Omental fat pad (tissue), 3 donors: ENCODE measurements at regions not wholly inside any gene's neighbourhood (a gene's known extent, or its start where the extent isn't known, plus 50 kb on each side); places are given as distances from the start of the nearest gene placed in this dataset.

ENCODE experiments used
- ATAC-seq: fragments of 150-250 bp; one replicate; pipeline ENCODE4 v1.9.1; 2016; ENCODE audit warnings: mild to moderate bottlenecking, moderate library complexity; ENCODE audit not compliant: low FRiP score
- DNase-seq: peaks from one replicate; pipeline ENCODE4 v3.0.0-alpha.2; 2019; ENCODE audit warnings: low spot score
- CTCF ChIP-seq, 3 donors: fragments of 450-650 bp; IDR thresholded peaks; one replicate each; pipeline ENCODE4 v1.5.1; 2016 to 2017; ENCODE audit warnings: antibody characterized with exemption in 3 of 3, mild to moderate bottlenecking in 3 of 3, moderate library complexity in 2 of 3

- no peak for ATAC-seq
Measured at GRCh38 chr11:92477686-92478085, 253.1 kb downstream of the FAT3 start.

GRCh38 chr11:92480499-92480898 is 255.9 kb downstream of the FAT3 start:
- TF ChIP-seq CTCF (IDR thresholded peaks at IDR 0.05), result no peak
- DNase-seq (no peak), ATAC-seq (no peak)

More at GRCh38 chr11:92477686-92478085, 253.1 kb downstream of the FAT3 start:
- no peak for TF ChIP-seq CTCF (IDR thresholded peaks at IDR 0.05)
- no peak for DNase-seq

- ATAC-seq (no peak), DNase-seq (no peak)
Measured at GRCh38 chr11:92482492-92483060, 258.0 kb downstream of the FAT3 start.

GRCh38 chr11:92484570-92484969 is 260.0 kb downstream of the FAT3 start:
- no peak for ATAC-seq
- no peak for DNase-seq
- TF ChIP-seq CTCF (IDR thresholded peaks at IDR 0.05), result no peak

More at GRCh38 chr11:92482492-92483060, 258.0 kb downstream of the FAT3 start:
- TF ChIP-seq CTCF (IDR thresholded peaks at IDR 0.05), result no peak

GRCh38 chr11:92489826-92490399 is 265.3 kb downstream of the FAT3 start:
- no peak for TF ChIP-seq CTCF (IDR thresholded peaks at IDR 0.05)
- ATAC-seq (no peak), DNase-seq (no peak)

GRCh38 chr11:92492372-92492771 is 267.8 kb downstream of the FAT3 start:
- DNase-seq (no peak), ATAC-seq (no peak)
- TF ChIP-seq CTCF (IDR thresholded peaks at IDR 0.05), result no peak

- DNase-seq (no peak), ATAC-seq (no peak)
- no peak for TF ChIP-seq CTCF (IDR thresholded peaks at IDR 0.05)
Measured at GRCh38 chr11:92495107-92495793, 270.6 kb downstream of the FAT3 start.
